SJSA1 (cell line): ENCODE measurements at regions not wholly inside any gene's neighbourhood (a gene's known extent, or its start where the extent isn't known, plus 50 kb on each side); places are given as distances from the start of the nearest gene placed in this dataset.

Experiments
- DNase-seq, 2 experiments: peaks; one replicate each; pipeline ENCODE4 v3.0.0-alpha.2; 2015 to 2020; ENCODE audit warnings: low spot score in 2 of 2, low read depth in 1 of 2
- H3K27ac ChIP-seq: fragments of 250-450 bp; sonication (Bioruptor Pico); 2 replicates; pipeline ENCODE4 v1.5.1; 2020; ENCODE audit warnings: mild to moderate bottlenecking, moderate library complexity
- H3K27me3 ChIP-seq: fragments of 250-450 bp; sonication (Bioruptor Pico); replicated peaks from 2 replicates; pipeline ENCODE4 v1.5.1; 2020; ENCODE audit warnings: mild to moderate bottlenecking, moderate library complexity
- H3K36me3 ChIP-seq: fragments of 250-450 bp; sonication (Bioruptor Pico); 2 replicates; pipeline ENCODE4 v1.5.1; 2020; ENCODE audit warnings: mild to moderate bottlenecking
- H3K4me1 ChIP-seq: fragments of 250-450 bp; sonication (Bioruptor Pico); replicated peaks from 2 replicates; pipeline ENCODE4 v1.6.1; 2021; ENCODE audit warnings: mild to moderate bottlenecking
- H3K4me3 ChIP-seq: fragments of 250-450 bp; sonication (Bioruptor Pico); 2 replicates; pipeline ENCODE4 v1.5.1; 2020; ENCODE audit warnings: mild to moderate bottlenecking
- H3K9me3 ChIP-seq: fragments of 250-450 bp; sonication (Bioruptor Pico); replicated peaks from 2 replicates; pipeline ENCODE4 v1.5.1; 2020; ENCODE audit warnings: mild to moderate bottlenecking

DNA sequence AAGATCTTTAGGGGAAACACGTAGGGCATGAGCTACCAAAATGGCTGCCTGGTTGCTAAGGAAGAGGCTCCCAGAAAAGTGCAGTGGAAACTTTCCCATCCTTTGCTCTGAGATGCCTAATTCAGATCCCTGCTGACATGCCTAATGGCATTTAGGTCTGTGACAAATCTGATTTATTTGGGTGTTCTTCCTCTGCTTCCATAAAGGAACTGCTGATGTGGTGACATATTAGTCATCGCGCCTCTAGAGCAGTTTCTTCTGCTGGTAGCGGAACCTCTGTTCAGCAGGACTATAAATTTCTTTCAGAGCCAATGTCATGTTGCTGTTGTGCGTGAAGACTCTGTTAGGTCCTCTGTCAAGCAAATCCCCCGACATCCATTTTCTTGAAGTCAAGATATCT lies 310.0 kb downstream of the PDHA2 start:
- H3K4me3 ChIP-seq, result no peak overlapping the region
- no peak overlapping the region for H3K27ac ChIP-seq
- H3K4me1 ChIP-seq, result no peaks in the 10 kb centered on the region; the same call in 1 of the 2 replicates
- DNase-seq, result no peak
- H3K27me3 ChIP-seq, result no peaks in the 10 kb centered on the region
- no peaks in the 10 kb centered on the region for H3K9me3 ChIP-seq
- H3K36me3 ChIP-seq, result no peaks in the 10 kb centered on the region

DNA sequence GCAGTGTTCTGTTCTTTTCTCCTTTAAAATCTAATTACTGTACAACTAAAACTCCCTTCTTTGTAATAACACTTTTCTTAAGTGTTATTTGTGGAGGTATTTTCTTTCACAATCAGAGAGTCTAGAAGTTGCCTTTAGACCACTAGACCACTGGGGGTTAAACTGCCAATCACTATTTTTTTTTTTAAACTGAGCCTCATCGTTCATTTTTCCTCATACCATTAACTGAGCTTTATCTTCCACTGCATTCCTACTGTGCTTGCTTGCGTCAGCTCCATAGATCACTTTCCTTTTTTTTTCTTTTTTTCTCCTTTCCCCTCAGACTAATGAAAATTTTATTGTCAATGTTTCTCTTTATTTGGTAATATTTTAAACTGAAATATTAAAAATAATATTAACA lies 310.6 kb downstream of the PDHA2 start:
- no peaks in the 10 kb centered on the region; the same call in 1 of the 2 replicates for H3K4me1 ChIP-seq
- DNase-seq, result no peak

DNA sequence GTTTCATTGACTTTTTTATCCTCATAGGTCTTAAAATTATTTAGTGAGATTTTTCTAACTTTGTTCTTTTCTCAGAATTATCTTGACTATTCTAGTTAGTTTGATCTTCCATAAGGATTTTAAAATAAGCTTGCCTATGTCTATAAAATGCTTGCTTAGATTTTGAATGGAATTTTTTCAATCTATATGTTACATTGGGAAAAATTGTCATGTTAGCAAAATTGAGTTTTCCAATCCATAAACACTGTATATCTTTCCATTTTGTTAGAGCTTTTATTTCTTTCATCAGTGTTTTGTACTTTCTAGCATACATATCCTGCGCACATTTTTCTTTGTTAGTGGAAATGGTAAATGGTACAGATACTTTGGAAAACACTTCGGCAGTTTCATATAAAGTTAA lies 312.9 kb downstream of the PDHA2 start:
- no peaks in the 10 kb centered on the region for H3K9me3 ChIP-seq
- H3K4me1 ChIP-seq, result no peaks in the 10 kb centered on the region; the same call in 1 of the 2 replicates
- no peaks in the 10 kb centered on the region for H3K36me3 ChIP-seq
- no peak overlapping the region for H3K27ac ChIP-seq
- H3K27me3 ChIP-seq, result no peaks in the 10 kb centered on the region
- no peak overlapping the region for H3K4me3 ChIP-seq
- no peak for DNase-seq

More for the DNA sequence above, 310.6 kb downstream of the PDHA2 start:
- no peaks in the 10 kb centered on the region for H3K27me3 ChIP-seq
- no peaks in the 10 kb centered on the region for H3K9me3 ChIP-seq
- no peaks in the 10 kb centered on the region for H3K36me3 ChIP-seq
- H3K4me3 ChIP-seq, result no peak overlapping the region
- H3K27ac ChIP-seq, result no peak overlapping the region

DNA sequence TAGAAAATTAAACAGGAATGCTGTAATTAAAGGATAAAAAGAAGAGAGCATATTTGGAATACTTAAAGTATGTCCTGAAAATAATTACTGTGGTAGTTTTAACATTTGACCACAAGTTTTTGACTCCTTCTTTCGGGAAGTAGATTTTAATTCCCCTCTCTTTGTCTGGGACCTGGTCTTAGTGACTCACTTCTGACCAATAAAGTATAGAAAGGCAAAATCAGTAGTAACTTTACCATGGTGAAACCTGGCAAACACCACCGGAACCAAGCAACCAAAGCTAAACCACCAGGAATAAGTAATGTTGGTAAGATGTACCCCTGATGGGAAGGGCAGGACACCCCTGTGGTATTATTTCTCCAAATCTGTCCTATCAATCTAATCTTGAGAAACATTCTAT lies 314.8 kb downstream of the PDHA2 start:
- DNase-seq, result no peak
- no peak overlapping the region for H3K27ac ChIP-seq
- no peak overlapping the region for H3K4me3 ChIP-seq
- H3K4me1 ChIP-seq, result no peaks in the 10 kb centered on the region; the same call in 1 of the 2 replicates
- no peaks in the 10 kb centered on the region for H3K9me3 ChIP-seq
- H3K27me3 ChIP-seq, result no peaks in the 10 kb centered on the region
- no peaks in the 10 kb centered on the region for H3K36me3 ChIP-seq

DNA sequence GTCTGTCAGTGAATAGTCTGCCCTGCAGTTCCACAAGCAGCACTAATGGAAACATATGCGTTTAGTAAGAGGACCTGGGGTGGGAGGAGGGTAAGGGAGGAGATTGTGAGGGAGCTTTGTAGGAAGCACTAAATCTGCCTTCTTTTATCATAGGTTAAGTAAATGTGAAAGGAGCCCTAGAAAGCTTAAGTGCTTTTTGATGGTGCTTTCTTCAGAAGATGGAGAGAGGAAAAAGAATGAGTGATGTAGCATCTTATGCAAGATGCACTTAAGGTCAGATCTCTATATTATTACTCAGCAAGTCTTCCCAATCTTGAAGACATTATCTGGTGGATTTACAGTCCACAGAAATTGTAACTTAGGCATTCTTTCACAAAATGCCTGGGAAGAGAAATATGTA lies 322.7 kb downstream of the PDHA2 start:
- Histone ChIP-seq H3K4me1 (peaks cover 25% of the 10 kb centered on the region), H3K27me3 (no peaks in the 10 kb centered on the region), H3K36me3 (no peaks in the 10 kb centered on the region), H3K9me3 (no peaks in the 10 kb centered on the region), H3K27ac (no peak overlapping the region), H3K4me3 (no peak overlapping the region)
- no peak for DNase-seq

DNA sequence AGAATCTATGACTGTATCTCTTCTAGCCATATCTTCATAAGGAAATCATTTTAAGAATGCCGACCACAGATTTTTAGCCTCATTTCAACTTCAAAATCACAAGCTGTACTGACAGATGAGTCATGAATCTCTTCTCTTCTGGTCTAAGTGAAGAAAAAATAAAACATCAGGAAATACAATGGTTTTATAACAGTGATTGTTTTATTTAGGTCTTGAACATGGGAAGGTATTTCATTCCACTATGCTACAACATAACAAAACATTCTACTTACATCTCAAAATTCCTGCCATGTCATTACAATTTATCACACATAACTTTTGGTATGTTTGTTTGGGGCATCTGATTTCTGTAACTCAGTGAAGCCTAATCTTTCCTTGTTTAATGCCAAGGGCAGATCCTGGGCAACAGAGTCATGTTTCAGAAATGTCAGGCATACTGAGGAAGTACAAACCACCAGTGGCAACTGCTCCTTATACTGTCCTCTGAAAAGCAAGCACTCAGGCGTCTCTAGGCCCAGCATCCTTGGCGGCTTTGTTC lies 325.0 kb downstream of the PDHA2 start:
- H3K4me3 ChIP-seq, result no peak overlapping the region
- no peaks in the 10 kb centered on the region for H3K36me3 ChIP-seq
- no peaks in the 10 kb centered on the region for H3K27me3 ChIP-seq
- peak overlapping the region; percentile 93 for H3K27ac ChIP-seq
- H3K9me3 ChIP-seq, result no peaks in the 10 kb centered on the region
- H3K4me1 ChIP-seq, result peaks cover 25% of the 10 kb centered on the region
- DNase-seq, result peak; percentile 80 to 89

DNA sequence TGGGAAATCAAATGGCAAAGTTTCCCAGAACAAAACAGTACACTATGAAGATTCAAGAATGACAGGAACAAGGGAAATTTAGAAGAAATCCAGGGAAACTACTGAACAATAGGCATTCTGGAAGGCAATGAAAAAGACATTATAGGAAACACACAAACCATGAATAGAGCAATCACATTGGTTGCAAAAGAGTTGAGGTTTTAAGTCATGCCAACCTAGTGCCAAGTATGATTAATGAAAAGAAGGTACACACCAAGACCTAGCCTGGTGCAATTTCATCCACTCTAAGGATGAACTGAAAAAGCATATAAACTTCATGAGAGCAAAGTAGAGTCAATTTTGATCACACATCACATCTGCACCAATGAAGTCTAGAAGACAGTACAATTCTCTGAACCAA lies 326.9 kb downstream of the PDHA2 start:
- no peaks in the 10 kb centered on the region for H3K9me3 ChIP-seq
- H3K4me3 ChIP-seq, result no peak overlapping the region
- no peak for DNase-seq
- H3K36me3 ChIP-seq, result no peaks in the 10 kb centered on the region
- H3K4me1 ChIP-seq, result peaks cover 25% of the 10 kb centered on the region
- H3K27me3 ChIP-seq, result no peaks in the 10 kb centered on the region
- 0 out of 2 replicates have a peak overlapping the region, but pooled peaks have one; percentile 2 for H3K27ac ChIP-seq

DNA sequence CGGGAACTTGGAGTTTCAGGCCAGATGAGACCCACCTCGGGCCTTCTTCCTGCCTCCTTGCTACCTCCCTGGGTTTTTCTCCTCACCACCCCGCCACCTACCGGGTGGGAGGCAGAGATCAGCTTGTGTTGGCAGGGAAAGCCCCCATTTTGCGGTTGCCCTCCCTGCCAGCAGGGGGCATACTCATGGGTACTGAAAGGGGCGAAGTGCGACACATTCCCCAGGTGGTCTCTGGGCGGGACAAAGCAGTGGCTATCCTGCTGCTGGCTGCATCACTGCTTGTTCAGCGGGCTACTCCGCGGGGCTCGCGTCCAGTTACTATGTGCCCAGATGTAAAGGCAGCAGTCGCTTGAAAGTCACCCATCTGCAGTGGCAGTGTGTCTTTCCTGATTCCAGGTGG lies 330.3 kb downstream of the PDHA2 start:
- Histone ChIP-seq H3K36me3 (no peaks in the 10 kb centered on the region), H3K27ac (no peak overlapping the region), H3K27me3 (no peaks in the 10 kb centered on the region), H3K4me3 (no peak overlapping the region), H3K4me1 (peaks cover 12% of the 10 kb centered on the region), H3K9me3 (no peaks in the 10 kb centered on the region)
- DNase-seq, result no peak

DNA sequence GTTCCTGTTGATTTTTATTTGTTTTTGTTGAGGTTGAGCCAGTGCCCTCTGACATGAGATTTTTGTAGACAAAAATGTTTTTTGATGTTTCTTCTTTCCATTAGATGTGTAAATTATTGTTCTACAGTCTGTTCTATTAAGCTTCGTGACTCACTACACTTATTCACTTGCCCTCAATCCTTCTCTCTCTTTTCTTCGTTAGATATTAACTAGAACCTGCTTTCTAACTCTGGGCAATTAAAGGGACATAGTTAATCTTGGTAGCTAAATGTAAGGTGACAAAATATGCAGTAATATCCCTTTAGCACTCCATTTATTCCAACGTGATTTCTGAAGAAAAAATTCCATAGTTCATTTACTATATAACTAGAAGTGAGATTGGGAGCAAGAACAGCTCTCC lies 333.9 kb downstream of the PDHA2 start:
- Histone ChIP-seq H3K9me3 (no peaks in the 10 kb centered on the region), H3K27me3 (no peaks in the 10 kb centered on the region), H3K4me3 (no peak overlapping the region), H3K36me3 (no peaks in the 10 kb centered on the region), H3K4me1 (no peaks in the 10 kb centered on the region), H3K27ac (no peak overlapping the region)
- DNase-seq, result no peak

DNA sequence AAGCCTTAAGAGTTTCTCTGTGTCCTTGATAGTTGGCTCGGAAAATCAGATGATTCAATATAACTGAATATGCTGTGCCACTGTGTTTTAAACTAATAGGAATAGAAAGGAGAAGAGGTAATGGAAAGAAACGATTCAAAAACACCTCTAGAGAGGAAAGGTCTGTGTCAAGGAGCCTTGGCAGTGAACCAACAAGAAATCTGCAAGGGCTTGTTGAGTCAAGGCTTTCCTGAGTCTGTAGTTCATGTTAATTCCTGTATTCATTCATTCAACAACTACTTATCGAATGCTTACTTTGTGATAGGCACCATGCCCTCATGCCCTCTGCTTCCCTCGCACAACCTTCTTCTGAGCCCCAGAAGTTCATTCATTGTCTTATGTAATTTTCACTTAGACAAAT lies 336.0 kb downstream of the PDHA2 start:
- H3K4me3 ChIP-seq, result no peak overlapping the region
- H3K4me1 ChIP-seq, result no peaks in the 10 kb centered on the region
- no peaks in the 10 kb centered on the region for H3K9me3 ChIP-seq
- no peak for DNase-seq
- H3K36me3 ChIP-seq, result no peaks in the 10 kb centered on the region
- no peak overlapping the region for H3K27ac ChIP-seq
- H3K27me3 ChIP-seq, result no peaks in the 10 kb centered on the region

DNA sequence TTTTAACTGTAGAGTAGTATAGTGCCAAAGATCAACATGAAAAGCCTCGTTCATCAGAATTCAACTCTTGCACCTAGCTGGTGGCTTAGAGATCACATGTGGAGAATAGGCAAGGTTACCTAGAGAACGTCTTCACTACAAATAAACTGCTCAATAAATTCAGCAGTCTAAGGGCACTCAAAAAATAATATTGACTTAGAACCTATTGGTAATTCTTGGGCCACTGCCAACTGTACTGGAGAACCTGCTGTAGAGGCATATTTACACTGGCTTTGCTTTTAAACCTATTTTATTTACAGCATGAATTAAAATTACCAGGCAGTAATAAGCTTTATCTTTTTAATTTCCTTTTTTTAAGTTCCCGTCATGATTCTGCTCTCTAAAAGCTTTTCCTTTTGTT lies 343.7 kb downstream of the PDHA2 start:
- H3K4me1 ChIP-seq, result no peaks in the 10 kb centered on the region
- H3K27me3 ChIP-seq, result no peaks in the 10 kb centered on the region
- no peak overlapping the region for H3K27ac ChIP-seq
- H3K4me3 ChIP-seq, result no peak overlapping the region
- DNase-seq, result no peak
- H3K36me3 ChIP-seq, result no peaks in the 10 kb centered on the region
- no peaks in the 10 kb centered on the region for H3K9me3 ChIP-seq

DNA sequence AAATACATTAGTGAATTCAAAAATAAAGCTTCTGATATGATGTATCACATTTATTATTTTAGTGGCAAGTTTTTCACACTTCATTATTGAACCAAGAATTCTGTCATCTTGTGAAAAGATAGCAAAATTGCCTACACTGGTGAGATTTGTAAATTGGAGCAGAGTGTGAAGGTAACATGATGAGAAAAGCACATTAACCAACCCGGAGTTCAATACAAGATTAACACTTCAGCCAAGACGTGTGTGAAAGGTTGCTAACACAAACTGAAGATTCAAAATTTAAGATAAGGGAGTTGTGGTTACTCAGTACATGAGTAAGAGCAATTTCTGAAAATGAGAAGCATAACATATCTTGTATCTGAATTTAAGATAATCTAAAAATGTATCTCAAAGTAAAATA lies 346.7 kb downstream of the PDHA2 start:
- Histone ChIP-seq H3K9me3 (no peaks in the 10 kb centered on the region), H3K27ac (no peak overlapping the region), H3K36me3 (no peaks in the 10 kb centered on the region), H3K4me3 (no peak overlapping the region), H3K4me1 (no peaks in the 10 kb centered on the region), H3K27me3 (no peaks in the 10 kb centered on the region)
- DNase-seq, result no peak

DNA sequence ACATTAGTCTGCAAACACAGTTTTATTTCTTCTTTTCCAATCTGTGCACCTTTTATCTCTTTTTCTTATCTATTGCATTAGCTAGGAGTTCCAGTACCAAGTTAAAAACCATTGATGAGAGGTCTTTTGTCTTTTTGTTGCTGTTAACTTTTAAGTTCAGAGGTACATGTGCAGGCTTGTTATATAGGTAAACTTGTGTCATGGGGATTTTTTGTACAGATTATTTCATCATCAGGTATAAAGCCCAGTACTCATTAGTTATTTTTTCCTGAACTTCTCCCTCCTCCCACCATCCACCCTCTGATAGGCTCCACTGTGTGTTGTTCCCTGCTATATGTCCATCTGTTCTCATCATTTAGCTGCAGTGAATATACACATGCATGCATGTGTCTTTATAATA lies 349.9 kb downstream of the PDHA2 start:
- H3K27ac ChIP-seq, result no peak overlapping the region

DNA sequence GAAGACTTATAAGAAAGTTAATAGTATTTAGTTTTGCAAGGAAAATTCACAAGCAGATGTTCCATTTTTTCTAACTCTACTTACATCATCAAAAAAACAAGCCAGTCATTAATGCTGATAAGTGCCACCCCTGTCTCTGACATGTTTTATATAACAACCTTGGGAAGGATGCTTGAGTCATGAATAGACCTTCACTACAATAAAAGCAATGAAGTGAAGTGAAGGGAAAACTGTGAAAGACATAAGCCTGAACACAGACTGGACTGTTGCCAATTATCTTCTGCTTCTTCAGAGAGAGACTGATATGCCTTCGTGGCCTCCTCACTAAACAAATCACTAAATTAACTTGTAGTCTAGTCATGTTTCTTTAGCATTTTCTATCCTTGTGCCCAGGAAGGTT lies 353.2 kb downstream of the PDHA2 start:
- no peaks in the 10 kb centered on the region for H3K9me3 ChIP-seq
- DNase-seq, result no peak
- H3K36me3 ChIP-seq, result no peaks in the 10 kb centered on the region
- H3K4me3 ChIP-seq, result no peak overlapping the region
- no peaks in the 10 kb centered on the region for H3K4me1 ChIP-seq
- no peak overlapping the region for H3K27ac ChIP-seq
- H3K27me3 ChIP-seq, result no peaks in the 10 kb centered on the region

More for the DNA sequence above, 349.9 kb downstream of the PDHA2 start:
- no peak for DNase-seq
- H3K27me3 ChIP-seq, result no peaks in the 10 kb centered on the region
- no peaks in the 10 kb centered on the region for H3K4me1 ChIP-seq
- no peak overlapping the region for H3K4me3 ChIP-seq
- no peaks in the 10 kb centered on the region for H3K9me3 ChIP-seq
- H3K36me3 ChIP-seq, result no peaks in the 10 kb centered on the region

DNA sequence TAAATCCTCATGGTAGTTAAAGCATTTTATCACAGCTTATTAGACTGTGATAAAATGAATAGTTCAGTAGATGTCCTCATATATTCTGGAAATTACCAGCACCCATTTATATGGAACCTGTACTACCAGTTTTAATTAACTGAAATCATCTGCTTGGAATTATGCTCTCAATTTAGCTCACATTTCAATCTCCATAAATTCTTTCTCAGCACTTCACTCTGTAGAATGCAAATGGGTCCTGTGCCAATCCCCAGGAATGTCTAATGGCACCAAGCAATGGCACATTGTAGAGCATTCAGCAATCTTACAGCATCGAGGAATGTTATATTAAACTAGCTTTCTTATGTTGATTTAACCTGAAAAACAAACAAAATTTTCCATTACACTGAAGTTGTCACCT lies 355.1 kb downstream of the PDHA2 start:
- Histone ChIP-seq H3K27me3 (no peaks in the 10 kb centered on the region), H3K9me3 (no peaks in the 10 kb centered on the region), H3K36me3 (no peaks in the 10 kb centered on the region), H3K4me1 (no peaks in the 10 kb centered on the region), H3K4me3 (no peak overlapping the region), H3K27ac (no peak overlapping the region)
- DNase-seq, result no peak
